DOHH2 (cell line): ENCODE measurements at regions not wholly inside any gene's neighbourhood (a gene's known extent, or its start where the extent isn't known, plus 50 kb on each side); places are given as distances from the start of the nearest gene placed in this dataset.

Experiments used
- H3F3A ChIP-seq: fragments of 200-600 bp; sonication (generic), shearing (Covaris generic); 2 replicates; pipeline ENCODE4 v1.6.0; 2016; ENCODE audit warnings: antibody characterized with exemption, mild to moderate bottlenecking; ENCODE audit not compliant: control insufficient read depth, insufficient read depth
- H3K27ac ChIP-seq: fragments of 200-600 bp; sonication (generic); 2 replicates; pipeline ENCODE4 v1.5.1; 2014; ENCODE audit warnings: low read depth, mild to moderate bottlenecking, low read length, moderate library complexity
- H3K27me3 ChIP-seq: fragments of 200-600 bp; sonication (generic); 2 replicates; pipeline ENCODE4 v1.6.1; 2014; ENCODE audit warnings: mild to moderate bottlenecking, low read length, mixed read lengths; ENCODE audit not compliant: control insufficient read depth
- H3K36me3 ChIP-seq: fragments of 200-600 bp; sonication (generic); 2 replicates; pipeline ENCODE4 v1.6.1; 2014; ENCODE audit warnings: mild to moderate bottlenecking, low read length, moderate library complexity, mixed read lengths; ENCODE audit not compliant: control insufficient read depth
- H3K4me1 ChIP-seq: fragments of 200-600 bp; sonication (generic); 2 replicates; pipeline ENCODE4 v1.6.1; 2014; ENCODE audit warnings: mild to moderate bottlenecking, low read length, mixed read lengths; ENCODE audit not compliant: control insufficient read depth
- H3K4me2 ChIP-seq: fragments of 200-600 bp; sonication (generic); 2 replicates; pipeline ENCODE4 v1.6.0; 2014; ENCODE audit warnings: mild to moderate bottlenecking, low read length, moderate library complexity
- H3K4me3 ChIP-seq: fragments of 200-600 bp; sonication (generic); 2 replicates; pipeline ENCODE4 v1.5.1; 2014; ENCODE audit warnings: mild to moderate bottlenecking, low read length, mixed read lengths
- H3K79me2 ChIP-seq: fragments of 200-600 bp; sonication (generic); 2 replicates; pipeline ENCODE4 v1.6.1; 2014; ENCODE audit warnings: mild to moderate bottlenecking, low read length, mixed read lengths; ENCODE audit not compliant: control insufficient read depth
- H3K9me2 ChIP-seq: fragments of 200-600 bp; sonication (generic); replicated peaks from 2 replicates; pipeline ENCODE4 v1.6.1; 2014; ENCODE audit warnings: mild to moderate bottlenecking, low read length, mixed read lengths; ENCODE audit not compliant: control insufficient read depth
- H3K9me3 ChIP-seq: fragments of 200-600 bp; sonication (generic); 2 replicates; pipeline ENCODE4 v1.6.1; 2014; ENCODE audit warnings: antibody characterized with exemption, low read length, mixed read lengths; ENCODE audit not compliant: control insufficient read depth, insufficient read depth
- H4K20me1 ChIP-seq: fragments of 200-600 bp; sonication (generic); 2 replicates; pipeline ENCODE4 v1.6.0; 2014; ENCODE audit warnings: low read depth, mild to moderate bottlenecking, antibody characterized with exemption, low read length, moderate library complexity; ENCODE audit not compliant: control insufficient read depth, insufficient read depth
- EZH2phosphoT487 ChIP-seq: fragments of 200-600 bp; sonication (generic); IDR thresholded peaks from 2 replicates; pipeline ENCODE4 v1.6.1; 2017; ENCODE audit warnings: borderline replicate concordance, mild to moderate bottlenecking, antibody characterized with exemption, low read length, moderate library complexity, mixed read lengths
- TF ChIP-seq, protein P1 (sequence below): fragments of 200-600 bp; sonication (generic); IDR thresholded peaks from one replicate; pipeline ENCODE4 v1.5.1; 2014; ENCODE audit warnings: antibody characterized with exemption, mild to moderate bottlenecking, low read depth, low read length; ENCODE audit not compliant: poor library complexity, severe bottlenecking

DNA sequence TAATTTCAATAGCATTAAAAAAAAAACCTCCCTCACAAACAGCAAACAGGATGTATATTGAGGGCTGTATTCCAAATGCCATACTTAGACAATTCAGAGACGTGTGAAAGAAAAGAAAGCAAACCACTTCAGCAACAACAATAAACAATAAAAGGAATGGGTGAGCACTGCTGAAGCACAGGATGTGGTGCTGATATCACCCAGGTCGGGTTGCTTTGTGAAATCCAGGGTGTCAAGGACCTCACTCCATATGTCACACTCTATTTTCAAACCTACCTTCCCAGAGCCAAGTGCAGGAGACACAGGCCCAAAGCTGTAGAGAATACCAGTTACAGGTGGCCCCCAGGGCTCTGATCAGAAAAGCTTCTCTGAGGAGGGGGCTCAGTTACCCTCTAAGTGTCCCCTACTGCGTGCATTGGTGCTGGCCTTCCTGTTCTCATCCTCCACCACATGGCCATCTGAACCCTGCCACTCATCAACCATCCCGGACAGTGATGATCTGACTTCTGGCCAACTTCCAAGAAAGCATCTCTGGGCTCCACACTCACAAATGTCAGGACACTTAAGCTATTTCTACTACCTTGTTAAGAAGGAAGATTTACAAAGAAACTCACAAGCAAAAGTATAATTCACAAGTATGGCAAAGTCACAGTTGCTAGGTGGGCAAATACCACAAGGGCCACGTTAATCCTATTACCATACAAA is 363.0 kb downstream of the SS18 start:
- Histone ChIP-seq H3K36me3 (no peaks in the 10 kb centered on the region), H3F3A (no peaks in the 10 kb centered on the region)
- TF ChIP-seq, protein P1, sequence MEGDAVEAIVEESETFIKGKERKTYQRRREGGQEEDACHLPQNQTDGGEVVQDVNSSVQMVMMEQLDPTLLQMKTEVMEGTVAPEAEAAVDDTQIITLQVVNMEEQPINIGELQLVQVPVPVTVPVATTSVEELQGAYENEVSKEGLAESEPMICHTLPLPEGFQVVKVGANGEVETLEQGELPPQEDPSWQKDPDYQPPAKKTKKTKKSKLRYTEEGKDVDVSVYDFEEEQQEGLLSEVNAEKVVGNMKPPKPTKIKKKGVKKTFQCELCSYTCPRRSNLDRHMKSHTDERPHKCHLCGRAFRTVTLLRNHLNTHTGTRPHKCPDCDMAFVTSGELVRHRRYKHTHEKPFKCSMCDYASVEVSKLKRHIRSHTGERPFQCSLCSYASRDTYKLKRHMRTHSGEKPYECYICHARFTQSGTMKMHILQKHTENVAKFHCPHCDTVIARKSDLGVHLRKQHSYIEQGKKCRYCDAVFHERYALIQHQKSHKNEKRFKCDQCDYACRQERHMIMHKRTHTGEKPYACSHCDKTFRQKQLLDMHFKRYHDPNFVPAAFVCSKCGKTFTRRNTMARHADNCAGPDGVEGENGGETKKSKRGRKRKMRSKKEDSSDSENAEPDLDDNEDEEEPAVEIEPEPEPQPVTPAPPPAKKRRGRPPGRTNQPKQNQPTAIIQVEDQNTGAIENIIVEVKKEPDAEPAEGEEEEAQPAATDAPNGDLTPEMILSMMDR = no peak
- no peak for TF ChIP-seq EZH2phosphoT487

DNA sequence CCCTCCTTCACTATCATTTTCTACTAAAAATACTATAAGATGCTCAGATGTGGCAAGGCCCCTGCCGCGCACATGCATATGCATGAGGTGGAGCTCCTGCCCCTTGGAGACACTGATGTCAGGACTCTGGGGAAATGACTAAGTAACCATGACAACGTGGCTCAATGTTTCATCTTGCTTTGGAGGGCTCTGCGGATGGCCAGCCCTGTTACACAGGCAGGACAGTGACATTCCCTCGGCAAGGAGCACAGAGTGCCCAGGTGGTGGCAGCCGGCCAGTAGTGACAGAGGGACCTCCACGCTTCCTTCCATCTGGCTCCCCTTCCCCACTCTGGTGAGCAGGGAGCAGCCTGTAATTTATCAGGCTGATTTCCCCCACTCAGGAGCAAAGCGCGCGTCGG is 364.1 kb downstream of the SS18 start:
- H3K4me2 ChIP-seq = no peak overlapping the region

More for the DNA sequence above, 363.0 kb downstream of the SS18 start:
- H3K79me2 ChIP-seq = no peaks in the 10 kb centered on the region
- no peaks in the 10 kb centered on the region for H3K4me1 ChIP-seq
- no peak overlapping the region for H3K4me3 ChIP-seq
- H3K9me2 ChIP-seq = no peaks in the 10 kb centered on the region
- no peaks in the 10 kb centered on the region for H3K9me3 ChIP-seq
- no peaks in the 10 kb centered on the region for H3K27me3 ChIP-seq
- no peaks in the 10 kb centered on the region for H4K20me1 ChIP-seq
- no peak overlapping the region for H3K4me2 ChIP-seq
- H3K27ac ChIP-seq = no peak overlapping the region

DNA sequence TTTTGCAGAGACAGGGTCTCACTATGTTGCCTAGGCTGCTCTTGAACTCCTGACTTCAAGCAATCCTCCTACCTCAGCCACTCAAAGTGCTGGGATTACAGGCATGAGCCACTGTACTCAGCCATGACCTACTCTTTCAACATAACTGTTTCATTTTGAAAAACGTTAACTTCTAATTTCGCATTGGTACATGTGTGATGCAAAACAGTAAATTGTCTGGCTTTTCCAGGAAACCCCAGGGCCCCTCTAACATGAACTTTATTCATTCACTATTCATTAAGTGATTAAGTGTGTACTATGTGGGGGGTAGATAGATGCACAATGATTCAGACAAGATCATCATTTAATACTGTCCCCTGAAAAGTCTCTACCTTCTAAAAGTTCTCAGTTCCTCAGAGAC is 364.9 kb downstream of the SS18 start:
- H3K27me3 ChIP-seq = no peaks in the 10 kb centered on the region
- no peak overlapping the region for H3K4me3 ChIP-seq
- TF ChIP-seq, protein P1 = no peak
- TF ChIP-seq EZH2phosphoT487 = no peak
- no peaks in the 10 kb centered on the region for H3K9me2 ChIP-seq
- H3K79me2 ChIP-seq = no peaks in the 10 kb centered on the region
- H3K4me2 ChIP-seq = no peak overlapping the region
- no peaks in the 10 kb centered on the region for H4K20me1 ChIP-seq
- no peak overlapping the region for H3K27ac ChIP-seq
- no peaks in the 10 kb centered on the region for H3K36me3 ChIP-seq
- H3F3A ChIP-seq = no peaks in the 10 kb centered on the region
- no peaks in the 10 kb centered on the region for H3K4me1 ChIP-seq
- H3K9me3 ChIP-seq = no peaks in the 10 kb centered on the region

More for the DNA sequence above, 364.1 kb downstream of the SS18 start:
- H3F3A ChIP-seq = no peaks in the 10 kb centered on the region
- TF ChIP-seq EZH2phosphoT487 = no peak
- TF ChIP-seq, protein P1 = no peak
- H4K20me1 ChIP-seq = no peaks in the 10 kb centered on the region
- H3K9me2 ChIP-seq = no peaks in the 10 kb centered on the region
- H3K79me2 ChIP-seq = no peaks in the 10 kb centered on the region
- H3K27me3 ChIP-seq = no peaks in the 10 kb centered on the region
- no peak overlapping the region for H3K27ac ChIP-seq
- H3K36me3 ChIP-seq = no peaks in the 10 kb centered on the region
- H3K4me3 ChIP-seq = no peak overlapping the region
- H3K4me1 ChIP-seq = no peaks in the 10 kb centered on the region
- H3K9me3 ChIP-seq = no peaks in the 10 kb centered on the region
